Osteoblast (primary cell): ENCODE measurements at regions not wholly inside any gene's neighbourhood (a gene's known extent, or its start where the extent isn't known, plus 50 kb on each side); places are given as distances from the start of the nearest gene placed in this dataset.

Experiments used
- DNase-seq: peaks from one replicate; pipeline ENCODE4 v3.0.0; 2011; ENCODE audit warnings: low spot score, mixed read lengths; ENCODE audit not compliant: insufficient read length; ENCODE audit errors: missing footprints
- H2AFZ ChIP-seq: 2 replicates; pipeline ENCODE4 v1.6.0; 2011; ENCODE audit warnings: mild to moderate bottlenecking, low read length
- H3K27ac ChIP-seq: 2 replicates; pipeline ENCODE4 v1.5.1; 2011; ENCODE audit warnings: mild to moderate bottlenecking, low read depth, low read length, moderate library complexity
- H3K27me3 ChIP-seq: 2 replicates; pipeline ENCODE4 v1.6.0; 2012; ENCODE audit warnings: mild to moderate bottlenecking, control low read depth, inconsistent platforms, low read length, moderate library complexity; ENCODE audit not compliant: insufficient read depth
- H3K36me3 ChIP-seq: 2 replicates; pipeline ENCODE4 v1.5.1; 2011; ENCODE audit warnings: mild to moderate bottlenecking, low read length, control low read depth, moderate library complexity; ENCODE audit not compliant: insufficient read depth
- H3K4me1 ChIP-seq: 2 replicates; pipeline ENCODE4 v1.5.1; 2011; ENCODE audit warnings: mild to moderate bottlenecking, low read length, control low read depth, moderate library complexity; ENCODE audit not compliant: insufficient read depth
- H3K4me2 ChIP-seq: 2 replicates; pipeline ENCODE4 v1.6.0; 2011; ENCODE audit warnings: mild to moderate bottlenecking, low read length; ENCODE audit not compliant: insufficient read depth
- H3K4me3 ChIP-seq: fragments of 200-600 bp; sonication (generic); 3 replicates; pipeline ENCODE4 v1.5.1; 2012; ENCODE audit warnings: mild to moderate bottlenecking, low read length, inconsistent platforms; ENCODE audit not compliant: insufficient read depth
- H3K79me2 ChIP-seq: 2 replicates; pipeline ENCODE4 v1.6.0; 2012; ENCODE audit warnings: mild to moderate bottlenecking, low read length, control low read depth, inconsistent platforms; ENCODE audit not compliant: insufficient read depth
- H3K9me3 ChIP-seq: 2 replicates; pipeline ENCODE4 v1.5.1; 2011; ENCODE audit warnings: low read depth, low read length, control low read depth
- H4K20me1 ChIP-seq: 2 replicates; pipeline ENCODE4 v1.6.0; 2012; ENCODE audit warnings: mild to moderate bottlenecking, low read length, control low read depth; ENCODE audit not compliant: insufficient read depth
- TF ChIP-seq, protein P1 (sequence below): IDR thresholded peaks from 2 replicates; pipeline ENCODE4 v1.5.1; 2011; ENCODE audit warnings: mild to moderate bottlenecking, low read depth, low read length, moderate library complexity; ENCODE audit errors: extremely low read depth

DNA sequence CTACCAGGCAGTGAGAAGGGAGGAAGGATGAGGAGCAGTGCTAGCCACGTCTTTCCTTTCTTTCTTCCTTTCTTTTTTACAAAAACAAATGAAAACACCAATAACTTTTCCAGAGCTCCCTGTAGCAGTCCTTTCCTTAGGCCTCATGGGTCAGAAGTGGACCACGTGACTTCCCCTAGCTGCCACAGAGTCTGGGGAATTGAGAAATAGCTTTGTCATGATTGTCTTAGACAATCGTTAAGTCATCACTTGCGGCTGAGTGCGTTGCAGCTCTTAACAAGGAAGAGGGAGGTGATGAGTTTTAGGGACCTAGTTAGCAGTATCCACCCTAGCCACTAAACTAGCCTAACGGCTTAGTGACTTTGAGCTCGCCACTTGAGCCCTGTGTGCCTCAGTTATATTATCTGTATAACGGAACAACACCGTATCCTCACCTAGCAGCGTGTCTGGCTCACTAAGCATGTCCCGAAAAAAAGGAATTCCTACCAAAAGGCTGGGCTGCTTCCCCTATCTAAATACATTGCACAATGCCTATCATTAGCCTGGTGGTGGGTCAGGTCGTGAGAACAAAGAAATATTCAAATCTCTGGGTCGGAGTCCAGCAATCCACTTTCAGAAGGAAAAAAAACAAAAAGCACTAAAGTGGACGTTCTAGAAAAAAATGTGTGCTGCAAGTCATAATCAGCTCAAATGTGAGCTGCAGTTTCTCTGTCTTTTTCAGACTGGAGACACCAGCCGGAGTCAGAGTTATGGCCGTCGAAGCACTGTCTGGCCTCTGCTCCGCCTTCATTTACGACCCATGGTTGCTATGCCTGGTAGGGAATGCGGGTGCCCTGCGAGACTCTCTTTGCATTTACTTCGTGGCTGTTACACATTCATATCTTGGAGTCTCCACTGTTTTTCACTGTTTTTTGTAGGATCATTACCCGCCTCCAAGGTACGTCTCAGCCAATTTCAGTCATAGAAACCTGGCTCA lies 338.5 kb upstream of the FOXK1 start:
- Histone ChIP-seq H2AFZ (no peak overlapping the region), H3K4me3 (no peak overlapping the region), H3K4me2 (no peak overlapping the region), H3K36me3 (no peaks in the 10 kb centered on the region), H4K20me1 (no peaks in the 10 kb centered on the region), H3K4me1 (no peaks in the 10 kb centered on the region), H3K27me3 (no peaks in the 10 kb centered on the region), H3K9me3 (peaks cover 3% of the 10 kb centered on the region), H3K79me2 (no peaks in the 10 kb centered on the region), H3K27ac (no peak overlapping the region)
- TF ChIP-seq, protein P1, sequence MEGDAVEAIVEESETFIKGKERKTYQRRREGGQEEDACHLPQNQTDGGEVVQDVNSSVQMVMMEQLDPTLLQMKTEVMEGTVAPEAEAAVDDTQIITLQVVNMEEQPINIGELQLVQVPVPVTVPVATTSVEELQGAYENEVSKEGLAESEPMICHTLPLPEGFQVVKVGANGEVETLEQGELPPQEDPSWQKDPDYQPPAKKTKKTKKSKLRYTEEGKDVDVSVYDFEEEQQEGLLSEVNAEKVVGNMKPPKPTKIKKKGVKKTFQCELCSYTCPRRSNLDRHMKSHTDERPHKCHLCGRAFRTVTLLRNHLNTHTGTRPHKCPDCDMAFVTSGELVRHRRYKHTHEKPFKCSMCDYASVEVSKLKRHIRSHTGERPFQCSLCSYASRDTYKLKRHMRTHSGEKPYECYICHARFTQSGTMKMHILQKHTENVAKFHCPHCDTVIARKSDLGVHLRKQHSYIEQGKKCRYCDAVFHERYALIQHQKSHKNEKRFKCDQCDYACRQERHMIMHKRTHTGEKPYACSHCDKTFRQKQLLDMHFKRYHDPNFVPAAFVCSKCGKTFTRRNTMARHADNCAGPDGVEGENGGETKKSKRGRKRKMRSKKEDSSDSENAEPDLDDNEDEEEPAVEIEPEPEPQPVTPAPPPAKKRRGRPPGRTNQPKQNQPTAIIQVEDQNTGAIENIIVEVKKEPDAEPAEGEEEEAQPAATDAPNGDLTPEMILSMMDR: no peak
- no peak for DNase-seq

DNA sequence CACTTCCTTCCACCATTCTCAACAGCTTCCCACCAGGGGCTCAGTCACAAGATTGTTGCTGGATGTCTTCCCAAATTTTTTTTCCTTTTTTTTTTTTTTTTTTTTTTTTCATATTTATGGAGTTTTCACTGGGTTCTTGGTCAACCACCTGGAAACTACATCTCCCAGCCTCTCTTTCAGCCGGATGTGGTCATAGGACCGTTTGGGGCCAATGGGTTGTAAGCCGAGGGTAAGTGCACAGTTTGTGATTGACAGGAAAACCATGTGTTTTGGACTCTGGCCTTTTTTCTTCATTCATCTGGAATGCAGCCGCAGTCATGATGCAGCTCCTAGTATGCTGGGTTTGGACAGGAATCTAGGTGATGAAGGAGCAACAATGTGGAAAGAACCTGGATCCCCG lies 337.1 kb upstream of the FOXK1 start:
- H3K4me2 ChIP-seq: no peak overlapping the region
- H3K27me3 ChIP-seq: no peaks in the 10 kb centered on the region
- no peaks in the 10 kb centered on the region for H3K36me3 ChIP-seq
- no peak for DNase-seq
- no peaks in the 10 kb centered on the region for H3K4me1 ChIP-seq
- no peak overlapping the region for H3K27ac ChIP-seq
- H4K20me1 ChIP-seq: no peaks in the 10 kb centered on the region
- no peak overlapping the region for H2AFZ ChIP-seq
- no peaks in the 10 kb centered on the region for H3K79me2 ChIP-seq
- H3K9me3 ChIP-seq: peaks cover 3% of the 10 kb centered on the region
- TF ChIP-seq, protein P1: no peak
- H3K4me3 ChIP-seq: no peak overlapping the region

DNA sequence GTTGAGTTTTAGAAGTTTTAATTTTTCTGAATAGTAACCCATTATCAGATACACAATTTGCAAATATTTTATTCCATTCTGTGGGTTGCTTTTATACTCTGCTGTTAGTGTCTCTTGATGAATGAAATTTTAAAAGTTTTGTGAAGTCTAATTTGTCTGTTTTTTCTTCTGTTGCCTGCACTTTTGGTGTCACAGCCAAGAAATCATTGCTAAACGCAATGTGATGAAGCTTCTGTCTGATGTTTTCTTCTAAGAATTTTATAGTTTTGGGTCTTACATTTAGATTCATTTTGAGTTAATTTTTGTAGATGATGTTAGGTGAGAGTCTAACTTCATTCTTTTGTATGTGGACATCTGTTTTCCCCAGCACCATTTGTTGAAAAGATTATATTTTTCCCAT lies 330.0 kb upstream of the FOXK1 start:
- no peak overlapping the region for H3K27ac ChIP-seq
- no peaks in the 10 kb centered on the region for H3K9me3 ChIP-seq
- TF ChIP-seq, protein P1: no peak
- H3K4me1 ChIP-seq: no peaks in the 10 kb centered on the region
- no peak overlapping the region for H3K4me2 ChIP-seq
- no peak overlapping the region for H2AFZ ChIP-seq
- no peaks in the 10 kb centered on the region for H3K36me3 ChIP-seq
- no peaks in the 10 kb centered on the region for H3K79me2 ChIP-seq
- DNase-seq: no peak
- H3K27me3 ChIP-seq: no peaks in the 10 kb centered on the region
- H4K20me1 ChIP-seq: no peaks in the 10 kb centered on the region
- no peak overlapping the region for H3K4me3 ChIP-seq

DNA sequence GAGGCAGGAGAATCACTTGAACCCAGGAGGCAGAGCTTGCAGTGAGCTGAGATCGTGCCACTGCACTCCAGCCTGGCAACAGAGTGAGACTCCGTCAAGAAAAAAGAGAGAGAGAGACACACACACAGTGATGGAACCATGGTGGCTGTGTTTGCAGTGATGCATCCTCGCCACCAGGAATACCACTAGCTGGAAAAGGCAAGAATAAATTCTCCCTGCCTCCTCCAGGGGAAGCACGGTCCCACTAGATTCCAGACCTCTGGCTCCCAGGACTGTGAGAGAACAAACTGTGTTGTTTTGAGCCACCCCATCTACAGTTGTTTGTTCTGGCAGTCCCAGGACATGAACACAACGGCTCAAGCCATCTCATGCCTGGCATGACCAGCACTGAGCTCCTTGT lies 320.3 kb upstream of the FOXK1 start:
- H3K9me3 ChIP-seq: no peaks in the 10 kb centered on the region
- H3K4me2 ChIP-seq: no peak overlapping the region
- H3K27me3 ChIP-seq: no peaks in the 10 kb centered on the region
- H3K36me3 ChIP-seq: no peaks in the 10 kb centered on the region
- no peak for DNase-seq
- TF ChIP-seq, protein P1: no peak
- H3K79me2 ChIP-seq: no peaks in the 10 kb centered on the region
- H3K4me1 ChIP-seq: no peaks in the 10 kb centered on the region
- no peak overlapping the region for H3K4me3 ChIP-seq
- no peaks in the 10 kb centered on the region for H4K20me1 ChIP-seq
- no peak overlapping the region for H3K27ac ChIP-seq
- H2AFZ ChIP-seq: no peak overlapping the region
